Esophagus squamous epithelium (tissue), 5 donors: ENCODE measurements at regions not wholly inside any gene's neighbourhood (a gene's known extent, or its start where the extent isn't known, plus 50 kb on each side); places are given as distances from the start of the nearest gene placed in this dataset.

Experiments used
- DNase-seq: peaks from one replicate; lab custom pipeline; 2025; lab: John Stamatoyannopoulos, UW
- H3K27ac ChIP-seq, 4 donors: fragments of 200-600 bp; sonication (generic); one replicate each; pipeline ENCODE4 v1.5.1; 2016 to 2019; ENCODE audit warnings: mild to moderate bottlenecking in 1 of 4
- H3K27me3 ChIP-seq, 4 donors: fragments of 200-600 bp; sonication (generic); 1 replicate in 3 of 4; 2 replicates in 1 of 4; pipeline versions ENCODE4 v1.5.1 to v1.6.0; 2017 to 2021; ENCODE audit warnings: antibody characterized with exemption in 1 of 4
- H3K36me3 ChIP-seq, 3 donors: fragments of 200-600 bp; sonication (generic); one replicate each; pipeline ENCODE4 v1.5.1; 2016 to 2019
- H3K4me1 ChIP-seq, 3 donors: fragments of 200-600 bp; sonication (generic); one replicate each; pipeline ENCODE4 v1.5.1; 2017 to 2019
- H3K4me3 ChIP-seq, 4 donors: fragments of 200-600 bp; sonication (generic); 1 replicate in 3 of 4; 2 replicates in 1 of 4; pipeline ENCODE4 v1.5.1; 2016 to 2019; ENCODE audit warnings: mild to moderate bottlenecking in 2 of 4, moderate library complexity in 1 of 4
- H3K9me3 ChIP-seq, 3 donors: fragments of 200-600 bp; sonication (generic); one replicate each; pipeline ENCODE4 v1.5.1; 2016 to 2019
- POLR2A ChIP-seq, 4 donors: fragments of 450-650 bp; IDR thresholded peaks; one replicate each; pipeline ENCODE4 v1.6.1; 2017; ENCODE audit warnings: antibody characterized with exemption in 4 of 4, mild to moderate bottlenecking in 4 of 4, moderate library complexity in 3 of 4
- WGBS, 2 donors: methylation state at CpG; one replicate each; pipeline ENCODE4 v1.1.5; 2018; 5-methylcytosine and 5-hydroxymethylcytosine counted together
- intact Hi-C: fragments of 100-400 bp; cut with DNase I; formaldehyde crosslinking; loops from one replicate; pipeline ENCODE4 v1.15.0; 2022
- TF ChIP-seq, protein P1 (sequence below), 6 experiments: fragments of 450-650 bp in 4 of 6; fragments of 200-600 bp in 2 of 6; sonication (generic) in 2 of 6; IDR thresholded peaks; one replicate each; pipeline ENCODE4 v1.5.1; 2016 to 2019; ENCODE audit warnings: antibody characterized with exemption in 6 of 6, mild to moderate bottlenecking in 4 of 6, moderate library complexity in 4 of 6
- donor health status: DM: yes; HTN: yes; CAD: no.

GRCh38 chr14:98877065-98877464 lies 394.9 kb downstream of the BCL11B start:
- Histone ChIP-seq H3K4me1 (no peaks in the 10 kb centered on the region), H3K27me3 (no peaks in the 10 kb centered on the region), H3K9me3 (no peaks in the 10 kb centered on the region), H3K36me3 (no peaks in the 10 kb centered on the region), H3K27ac (no peak overlapping the region), H3K4me3 (no peak overlapping the region)
- no peak for DNase-seq
- 37 to 43% methylated on average over 1 of the region's 1 CpG for WGBS, 2 donors
- intact Hi-C loops: no loop called here
- TF ChIP-seq POLR2A (IDR thresholded peaks at IDR 0.05): no peak

GRCh38 chr14:98878282-98878681 lies 393.7 kb downstream of the BCL11B start:
- intact Hi-C loops: no loop called here
- Histone ChIP-seq H3K27me3 (no peaks in the 10 kb centered on the region), H3K27ac (no peak overlapping the region), H3K9me3 (no peaks in the 10 kb centered on the region), H3K4me1 (no peaks in the 10 kb centered on the region), H3K36me3 (no peaks in the 10 kb centered on the region), H3K4me3 (no peak overlapping the region)
- TF ChIP-seq, protein P1, sequence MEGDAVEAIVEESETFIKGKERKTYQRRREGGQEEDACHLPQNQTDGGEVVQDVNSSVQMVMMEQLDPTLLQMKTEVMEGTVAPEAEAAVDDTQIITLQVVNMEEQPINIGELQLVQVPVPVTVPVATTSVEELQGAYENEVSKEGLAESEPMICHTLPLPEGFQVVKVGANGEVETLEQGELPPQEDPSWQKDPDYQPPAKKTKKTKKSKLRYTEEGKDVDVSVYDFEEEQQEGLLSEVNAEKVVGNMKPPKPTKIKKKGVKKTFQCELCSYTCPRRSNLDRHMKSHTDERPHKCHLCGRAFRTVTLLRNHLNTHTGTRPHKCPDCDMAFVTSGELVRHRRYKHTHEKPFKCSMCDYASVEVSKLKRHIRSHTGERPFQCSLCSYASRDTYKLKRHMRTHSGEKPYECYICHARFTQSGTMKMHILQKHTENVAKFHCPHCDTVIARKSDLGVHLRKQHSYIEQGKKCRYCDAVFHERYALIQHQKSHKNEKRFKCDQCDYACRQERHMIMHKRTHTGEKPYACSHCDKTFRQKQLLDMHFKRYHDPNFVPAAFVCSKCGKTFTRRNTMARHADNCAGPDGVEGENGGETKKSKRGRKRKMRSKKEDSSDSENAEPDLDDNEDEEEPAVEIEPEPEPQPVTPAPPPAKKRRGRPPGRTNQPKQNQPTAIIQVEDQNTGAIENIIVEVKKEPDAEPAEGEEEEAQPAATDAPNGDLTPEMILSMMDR (IDR thresholded peaks at IDR 0.05): no peak
- no peak for TF ChIP-seq POLR2A (IDR thresholded peaks at IDR 0.05)
- WGBS, 2 donors: 74 to 75% methylated on average over 3 of the region's 3 CpGs
- DNase-seq: no peak

GRCh38 chr14:98886982-98887381 lies 385.0 kb downstream of the BCL11B start:
- Histone ChIP-seq H3K4me3 (no peak overlapping the region), H3K4me1 (peaks cover 0 to 26% (median 5%) of the 10 kb centered on the region in 3 donors), H3K9me3 (no peaks in the 10 kb centered on the region), H3K36me3 (no peaks in the 10 kb centered on the region), H3K27ac (no peak overlapping the region), H3K27me3 (no peaks in the 10 kb centered on the region)
- WGBS, 2 donors: 45 to 74% methylated on average over 7 to 8 of the region's 8 CpGs
- no peak for DNase-seq
- intact Hi-C loops: no loop called here
- no peak for TF ChIP-seq POLR2A (IDR thresholded peaks at IDR 0.05)
- TF ChIP-seq, protein P1 (IDR thresholded peaks at IDR 0.05): no peak

DNA sequence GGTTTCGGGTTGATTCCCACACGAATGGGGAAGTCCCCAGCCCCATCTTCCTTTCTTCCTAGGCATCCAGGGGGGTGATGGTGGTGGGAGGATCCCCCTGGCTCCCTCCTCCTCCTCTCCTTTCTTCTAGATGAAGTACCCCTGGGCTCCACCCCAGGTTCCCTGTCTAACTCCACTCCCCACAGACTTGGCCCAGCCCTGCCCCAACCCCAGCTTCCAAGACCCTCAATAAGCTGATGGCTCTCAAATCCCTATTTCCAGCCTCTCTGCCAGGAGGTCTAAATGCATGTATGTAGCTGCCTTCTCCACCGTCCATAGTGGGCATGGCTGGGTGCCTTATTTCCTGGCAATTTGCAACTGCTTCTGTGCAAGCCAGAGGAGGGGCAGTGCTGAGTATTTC lies 383.7 kb downstream of the BCL11B start:
- no peak for DNase-seq

GRCh38 chr14:98888927-98889835 lies 382.8 kb downstream of the BCL11B start:
- WGBS, 2 donors: 90 to 93% methylated on average over 11 of the region's 11 CpGs
- Histone ChIP-seq H3K4me1 (peaks cover 0 to 26% (median 5%) of the 10 kb centered on the region in 3 donors), H3K27me3 (no peaks in the 10 kb centered on the region)

More for the DNA sequence above, 383.7 kb downstream of the BCL11B start:
- no peak overlapping the region for H3K27ac ChIP-seq
- H3K27me3 ChIP-seq: no peaks in the 10 kb centered on the region
- intact Hi-C loops: no loop called here
- H3K9me3 ChIP-seq: no peaks in the 10 kb centered on the region
- no peak for TF ChIP-seq POLR2A (IDR thresholded peaks at IDR 0.05)
- TF ChIP-seq, protein P1 (IDR thresholded peaks at IDR 0.05): no peak
- WGBS, 2 donors: 60 to 95% methylated on average over 3 of the region's 3 CpGs
- H3K36me3 ChIP-seq: no peaks in the 10 kb centered on the region
- peaks cover 0 to 26% (median 5%) of the 10 kb centered on the region in 3 donors for H3K4me1 ChIP-seq
- H3K4me3 ChIP-seq: no peak overlapping the region

More at GRCh38 chr14:98888927-98889835, 382.8 kb downstream of the BCL11B start:
- TF ChIP-seq, protein P1 (IDR thresholded peaks at IDR 0.05): no peak
- TF ChIP-seq POLR2A (IDR thresholded peaks at IDR 0.05): no peak
- Histone ChIP-seq H3K4me3 (no peak overlapping the region), H3K9me3 (no peaks in the 10 kb centered on the region), H3K27ac (no peak overlapping the region), H3K36me3 (no peaks in the 10 kb centered on the region)
- DNase-seq: no peak
- intact Hi-C loops: no loop called here
